Activated CD4-positive, alpha-beta T cell treated with anti-CD3 and anti-CD28 coated beads, Interleukin-2, amount 50 U/mL, for 48 hours (primary cell): ENCODE measurements at regions not wholly inside any gene's neighbourhood (a gene's known extent, or its start where the extent isn't known, plus 50 kb on each side); places are given as distances from the start of the nearest gene placed in this dataset.

Source experiments
- DNase-seq, 2 experiments: peaks; one replicate each; pipeline ENCODE4 v3.0.0-alpha.2; 2020

GRCh38 chr4:155616117-155616516, 50.5 kb upstream of the GUCY1A1 start:
- no peak for DNase-seq

- no peak for DNase-seq
Observed at GRCh38 chr4:155615081-155615887, 51.4 kb upstream of the GUCY1A1 start.

GRCh38 chr4:155614111-155614762, 52.4 kb upstream of the GUCY1A1 start:
- DNase-seq = no peak

GRCh38 chr4:155612074-155612473, 54.6 kb upstream of the GUCY1A1 start:
- DNase-seq = no peak

GRCh38 chr4:155611501-155611900, 55.1 kb upstream of the GUCY1A1 start:
- DNase-seq = no peak

GRCh38 chr4:155610143-155610542, 56.5 kb upstream of the GUCY1A1 start:
- DNase-seq = no peak

- DNase-seq = no peak
Observed at GRCh38 chr4:155609455-155610059, 57.1 kb upstream of the GUCY1A1 start.

GRCh38 chr4:155608225-155608885, 58.3 kb upstream of the GUCY1A1 start:
- DNase-seq = no peak

GRCh38 chr4:155607481-155607880, 59.2 kb upstream of the GUCY1A1 start:
- DNase-seq = no peak

GRCh38 chr4:155604718-155605626, 61.7 kb upstream of the GUCY1A1 start:
- DNase-seq = no peak

- no peak for DNase-seq
Observed at GRCh38 chr4:155603360-155603891, 63.2 kb upstream of the GUCY1A1 start.

- no peak for DNase-seq
Observed at GRCh38 chr4:155602351-155603140, 64.1 kb upstream of the GUCY1A1 start.

- DNase-seq = no peak
Observed at GRCh38 chr4:155600244-155600643, 66.4 kb upstream of the GUCY1A1 start.

GRCh38 chr4:155599596-155599995, 67.1 kb upstream of the GUCY1A1 start:
- DNase-seq = no peak

- DNase-seq = no peak
Observed at GRCh38 chr4:155599085-155599484, 67.6 kb upstream of the GUCY1A1 start.

- DNase-seq = no peak
Observed at GRCh38 chr4:155597933-155598451, 68.7 kb upstream of the GUCY1A1 start.

- DNase-seq = no peak
Observed at GRCh38 chr4:155597281-155597680, 69.4 kb upstream of the GUCY1A1 start.

- DNase-seq = no peak
Observed at GRCh38 chr4:155593793-155594192, 72.9 kb upstream of the GUCY1A1 start.

GRCh38 chr4:155592938-155593297, 73.7 kb upstream of the GUCY1A1 start:
- DNase-seq = no peak

GRCh38 chr4:155592179-155592937, 74.3 kb upstream of the GUCY1A1 start:
- no peak for DNase-seq
